GM21360 (cell line): ENCODE measurements at regions not wholly inside any gene's neighbourhood (a gene's known extent, or its start where the extent isn't known, plus 50 kb on each side); places are given as distances from the start of the nearest gene placed in this dataset.
A peak's percentile ranks its signal among the peaks of the same experiment; 100 is the strongest.

ENCODE experiments used
- ATAC-seq: cut with Tn5 transposase; IDR thresholded peaks from one replicate; pipeline ENCODE4 v1.9.1; 2021; ENCODE audit warnings: mild to moderate bottlenecking, moderate library complexity; ENCODE audit not compliant: unreplicated experiment

GRCh38 chrX:82070948-82071347 lies 869.0 kb downstream of the SH3BGRL start:
- no peak for ATAC-seq

GRCh38 chrX:82081027-82081426 lies 879.1 kb downstream of the SH3BGRL start:
- no peak for ATAC-seq

- ATAC-seq: no peak
Measured at GRCh38 chrX:82087699-82088098, 885.8 kb downstream of the SH3BGRL start.

- ATAC-seq: no peak
Measured at GRCh38 chrX:82092307-82092706, 890.4 kb downstream of the SH3BGRL start.

- no peak for ATAC-seq
Measured at GRCh38 chrX:82125103-82125502, 923.2 kb downstream of the SH3BGRL start.

- ATAC-seq: peak; percentile 96
Measured at GRCh38 chrX:82127228-82128123, 925.6 kb downstream of the SH3BGRL start.

- ATAC-seq: no peak
Measured at GRCh38 chrX:82134378-82134777, 932.5 kb downstream of the SH3BGRL start.

DNA sequence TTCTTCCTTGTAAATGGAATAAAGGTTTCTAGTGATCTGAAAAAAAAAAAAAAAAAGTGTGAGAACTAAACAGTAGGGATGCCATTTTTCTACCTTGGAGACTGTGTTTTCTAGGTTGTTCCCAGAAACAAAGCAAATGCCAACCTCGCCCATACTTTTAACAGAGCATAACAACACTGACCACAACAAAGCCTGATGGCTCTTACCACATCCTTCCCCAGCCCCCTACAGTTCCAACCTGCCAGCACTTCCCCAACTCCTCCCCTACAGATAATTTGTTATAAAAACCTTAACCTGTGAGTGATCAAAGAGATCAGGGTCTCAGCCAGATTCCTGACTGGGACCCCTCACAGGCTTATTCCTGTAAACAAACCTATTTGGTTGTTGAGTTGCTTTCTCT lies 940.0 kb downstream of the SH3BGRL start:
- ATAC-seq: no peak

GRCh38 chrX:82161195-82161594 lies 959.3 kb downstream of the SH3BGRL start:
- no peak for ATAC-seq

- no peak for ATAC-seq
Measured at GRCh38 chrX:82163701-82164100, 961.8 kb downstream of the SH3BGRL start.

DNA sequence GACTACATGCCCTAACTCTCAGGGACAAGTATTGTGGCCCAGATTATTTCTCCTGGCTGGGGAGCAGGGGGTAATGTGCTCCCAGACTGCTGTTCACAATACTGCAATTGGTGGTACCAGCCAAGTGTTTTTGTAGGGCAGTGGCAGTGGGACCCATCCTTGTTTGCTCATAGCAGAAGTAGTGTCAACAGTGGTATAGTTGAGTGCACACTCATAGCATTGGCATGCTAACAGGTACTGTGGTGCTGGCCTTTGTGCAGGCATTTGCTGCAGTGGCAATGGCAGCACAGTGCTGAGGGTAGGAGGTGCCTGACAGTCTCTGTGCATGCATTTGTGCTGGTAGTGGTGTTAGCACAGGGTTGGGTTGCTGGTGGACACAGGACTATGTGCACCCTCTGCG lies 995.0 kb downstream of the SH3BGRL start:
- no peak for ATAC-seq

DNA sequence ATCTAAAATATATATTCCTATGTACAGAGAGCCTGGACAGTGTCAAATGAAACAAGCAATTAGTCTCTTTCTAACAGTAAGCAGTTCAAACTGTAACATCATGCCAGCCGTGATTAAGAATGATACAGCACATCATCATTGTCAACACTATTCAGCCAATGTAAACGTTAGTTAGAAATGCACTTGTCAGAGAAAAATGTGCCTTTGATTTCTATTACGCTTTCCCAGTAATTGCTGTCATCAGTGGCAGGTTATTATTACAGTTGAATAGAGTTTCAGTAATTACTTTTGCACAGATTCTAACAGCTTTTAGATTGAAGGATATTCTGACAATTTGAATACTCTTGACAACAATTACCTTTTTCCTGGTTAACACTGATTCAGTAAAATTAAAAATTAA lies 1007.1 kb downstream of the SH3BGRL start:
- ATAC-seq: no peak

GRCh38 chrX:82218361-82218760 lies 1016.5 kb downstream of the SH3BGRL start:
- peak; percentile 95 for ATAC-seq

DNA sequence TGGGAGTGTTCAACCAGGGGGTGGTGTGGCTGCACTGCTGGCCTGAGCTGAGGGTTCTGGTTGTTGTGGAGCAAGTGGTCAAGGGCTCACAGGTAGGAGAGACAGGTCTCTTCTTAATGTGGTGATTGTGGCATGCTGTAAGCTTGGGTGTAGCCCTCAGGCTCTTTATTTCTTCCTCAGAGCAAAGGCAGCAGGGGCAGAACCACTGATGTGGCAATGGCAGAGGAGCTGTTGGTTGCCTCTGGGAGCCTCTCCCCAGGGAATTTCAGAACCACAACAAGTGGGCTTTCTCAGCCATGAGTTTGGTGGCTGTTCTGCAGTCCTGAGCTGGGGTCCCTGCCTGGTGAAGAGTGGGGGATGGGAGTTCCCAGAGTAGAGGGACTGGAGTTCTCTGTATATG lies 1017.2 kb downstream of the SH3BGRL start:
- ATAC-seq: no peak

- no peak for ATAC-seq
Measured at GRCh38 chrX:82224961-82225360, 1023.1 kb downstream of the SH3BGRL start.

- ATAC-seq: no peak
Measured at GRCh38 chrX:82230013-82230412, 1028.1 kb downstream of the SH3BGRL start.

GRCh38 chrX:82232679-82233078 lies 1030.8 kb downstream of the SH3BGRL start:
- no peak for ATAC-seq

- ATAC-seq: no peak
Measured at GRCh38 chrX:82237328-82237727, 1035.4 kb downstream of the SH3BGRL start.
